GM08714 (cell line): ENCODE measurements at regions not wholly inside any gene's neighbourhood (a gene's known extent, or its start where the extent isn't known, plus 50 kb on each side); places are given as distances from the start of the nearest gene placed in this dataset.

Experiments
- H3K4me3 ChIP-seq: fragments of 200-500 bp; sonication (Bioruptor generic); 2 replicates; pipeline ENCODE4 v1.5.1; 2014; ENCODE audit warnings: mild to moderate bottlenecking, low read length, inconsistent platforms
- ZNF274 ChIP-seq: IDR thresholded peaks from 2 replicates; pipeline ENCODE4 v1.6.1; 2012; ENCODE audit warnings: mild to moderate bottlenecking, low read depth, low read length

GRCh38 chr14:98868866-98869265 lies 403.1 kb downstream of the BCL11B start:
- H3K4me3 ChIP-seq, result no peak overlapping the region
- TF ChIP-seq ZNF274, result no peak

GRCh38 chr14:98871796-98872195 lies 400.2 kb downstream of the BCL11B start:
- TF ChIP-seq ZNF274, result no peak
- H3K4me3 ChIP-seq, result no peak overlapping the region

GRCh38 chr14:98877065-98877464 lies 394.9 kb downstream of the BCL11B start:
- H3K4me3 ChIP-seq, result no peak overlapping the region
- TF ChIP-seq ZNF274, result no peak

- TF ChIP-seq ZNF274, result no peak
- no peak overlapping the region for H3K4me3 ChIP-seq
Measured at GRCh38 chr14:98878282-98878681, 393.7 kb downstream of the BCL11B start.

- TF ChIP-seq ZNF274, result no peak
- H3K4me3 ChIP-seq, result no peak overlapping the region
Measured at GRCh38 chr14:98886982-98887381, 385.0 kb downstream of the BCL11B start.

GRCh38 chr14:98888281-98888680 lies 383.7 kb downstream of the BCL11B start:
- TF ChIP-seq ZNF274, result no peak
- H3K4me3 ChIP-seq, result no peak overlapping the region

GRCh38 chr14:98888927-98889835 lies 382.8 kb downstream of the BCL11B start:
- no peak for TF ChIP-seq ZNF274
- H3K4me3 ChIP-seq, result no peak overlapping the region

GRCh38 chr14:98889836-98890185 lies 382.2 kb downstream of the BCL11B start:
- H3K4me3 ChIP-seq, result no peak overlapping the region
- TF ChIP-seq ZNF274, result no peak

- TF ChIP-seq ZNF274, result no peak
Measured at GRCh38 chr14:98890556-98891340, 381.2 kb downstream of the BCL11B start.

GRCh38 chr14:98893675-98894074 lies 378.3 kb downstream of the BCL11B start:
- H3K4me3 ChIP-seq, result no peak overlapping the region
- TF ChIP-seq ZNF274, result no peak

More at GRCh38 chr14:98890556-98891340, 381.2 kb downstream of the BCL11B start:
- H3K4me3 ChIP-seq, result no peak overlapping the region

- no peak overlapping the region for H3K4me3 ChIP-seq
- TF ChIP-seq ZNF274, result no peak
Measured at GRCh38 chr14:98894600-98894999, 377.4 kb downstream of the BCL11B start.

GRCh38 chr14:98896449-98896848 lies 375.5 kb downstream of the BCL11B start:
- no peak overlapping the region for H3K4me3 ChIP-seq
- no peak for TF ChIP-seq ZNF274

GRCh38 chr14:98897605-98898309 lies 374.2 kb downstream of the BCL11B start:
- H3K4me3 ChIP-seq, result no peak overlapping the region
- no peak for TF ChIP-seq ZNF274

GRCh38 chr14:98899441-98899840 lies 372.6 kb downstream of the BCL11B start:
- no peak for TF ChIP-seq ZNF274
- H3K4me3 ChIP-seq, result no peak overlapping the region
